Endothelial cell of umbilical vein (primary cell): ENCODE measurements at regions not wholly inside any gene's neighbourhood (a gene's known extent, or its start where the extent isn't known, plus 50 kb on each side); places are given as distances from the start of the nearest gene placed in this dataset.

Source experiments
- EZH2 ChIP-seq: IDR thresholded peaks from 2 replicates; pipeline ENCODE4 v1.6.1; 2012; ENCODE audit warnings: borderline replicate concordance, low read depth, mild to moderate bottlenecking, moderate library complexity, low read length, inconsistent platforms; ENCODE audit not compliant: severe bottlenecking
- FOS ChIP-seq: IDR thresholded peaks from 2 replicates; pipeline ENCODE4 v1.6.1; 2011; ENCODE audit warnings: mild to moderate bottlenecking, low read length, moderate library complexity, borderline replicate concordance; ENCODE audit not compliant: insufficient read depth
- JUN ChIP-seq: IDR thresholded peaks from 2 replicates; pipeline ENCODE4 v1.6.1; 2011; ENCODE audit warnings: borderline replicate concordance, low read depth; ENCODE audit not compliant: insufficient read length, insufficient read depth
- POLR2A ChIP-seq: IDR thresholded peaks from 2 replicates; pipeline ENCODE4 v1.6.1; 2012; ENCODE audit warnings: low read depth, mild to moderate bottlenecking, control low read depth, low read length
- POLR2AphosphoS5 ChIP-seq: IDR thresholded peaks from 2 replicates; pipeline ENCODE4 v1.6.1; 2012; ENCODE audit warnings: low read depth, mild to moderate bottlenecking, control low read depth, low read length, moderate library complexity; ENCODE audit not compliant: insufficient read depth
- TF ChIP-seq, protein P1 (sequence below), 2 donors: IDR thresholded peaks; 1 replicate in 1 of 2; 2 replicates in 1 of 2; pipeline ENCODE4 v1.5.1; 2011; ENCODE audit warnings: low read length in 2 of 2, mild to moderate bottlenecking in 2 of 2, moderate library complexity in 2 of 2, control low read depth in 1 of 2, inconsistent platforms in 1 of 2, low read depth in 1 of 2; ENCODE audit not compliant: insufficient read depth in 1 of 2; ENCODE audit errors: extremely low read depth in 1 of 2
- TF ChIP-seq, protein P2 (sequence below): IDR thresholded peaks from 2 replicates; pipeline ENCODE4 v1.6.1; 2011; ENCODE audit not compliant: insufficient read depth, insufficient read length

DNA sequence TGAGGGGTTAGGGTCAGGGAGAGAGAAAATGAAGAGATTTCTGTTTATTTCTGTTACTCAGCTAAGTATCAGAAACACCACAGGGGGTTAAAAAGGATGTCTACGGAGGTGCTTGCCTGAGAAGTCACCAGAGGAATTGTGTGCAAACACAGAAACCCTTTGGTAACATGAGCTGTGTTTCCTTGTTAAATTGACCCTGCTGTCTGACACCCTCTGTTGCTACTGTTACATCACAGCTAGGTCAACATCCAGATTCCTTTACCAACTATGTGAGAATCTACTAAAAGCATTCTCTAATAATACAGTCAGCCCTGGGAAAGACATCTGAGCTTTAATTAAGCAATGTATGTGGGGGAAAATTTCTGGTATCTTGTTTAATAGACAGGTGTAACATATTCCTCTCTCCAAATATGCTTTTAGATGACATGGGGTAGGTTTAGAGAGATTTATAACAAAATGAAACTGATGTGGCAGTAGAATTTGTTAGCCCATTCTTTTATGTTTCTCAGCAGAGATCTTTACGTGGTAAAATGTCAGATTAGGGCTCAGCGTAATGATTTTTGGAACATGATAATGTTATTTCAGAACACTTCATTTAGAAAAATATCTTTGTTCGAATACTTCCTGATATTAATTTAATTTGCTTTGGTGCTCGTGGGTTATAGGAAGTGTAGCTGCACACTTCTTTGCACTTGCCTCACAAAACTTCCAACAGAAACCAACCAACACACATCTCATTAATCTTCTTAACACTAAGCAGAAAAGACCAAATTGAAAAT lies 168.0 kb upstream of the AHR start:
- TF ChIP-seq, protein P1, sequence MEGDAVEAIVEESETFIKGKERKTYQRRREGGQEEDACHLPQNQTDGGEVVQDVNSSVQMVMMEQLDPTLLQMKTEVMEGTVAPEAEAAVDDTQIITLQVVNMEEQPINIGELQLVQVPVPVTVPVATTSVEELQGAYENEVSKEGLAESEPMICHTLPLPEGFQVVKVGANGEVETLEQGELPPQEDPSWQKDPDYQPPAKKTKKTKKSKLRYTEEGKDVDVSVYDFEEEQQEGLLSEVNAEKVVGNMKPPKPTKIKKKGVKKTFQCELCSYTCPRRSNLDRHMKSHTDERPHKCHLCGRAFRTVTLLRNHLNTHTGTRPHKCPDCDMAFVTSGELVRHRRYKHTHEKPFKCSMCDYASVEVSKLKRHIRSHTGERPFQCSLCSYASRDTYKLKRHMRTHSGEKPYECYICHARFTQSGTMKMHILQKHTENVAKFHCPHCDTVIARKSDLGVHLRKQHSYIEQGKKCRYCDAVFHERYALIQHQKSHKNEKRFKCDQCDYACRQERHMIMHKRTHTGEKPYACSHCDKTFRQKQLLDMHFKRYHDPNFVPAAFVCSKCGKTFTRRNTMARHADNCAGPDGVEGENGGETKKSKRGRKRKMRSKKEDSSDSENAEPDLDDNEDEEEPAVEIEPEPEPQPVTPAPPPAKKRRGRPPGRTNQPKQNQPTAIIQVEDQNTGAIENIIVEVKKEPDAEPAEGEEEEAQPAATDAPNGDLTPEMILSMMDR (IDR thresholded peaks at IDR 0.05; ENCODE audit: extremely low read depth in 1 of 2, insufficient read depth in 1 of 2, low read depth in 1 of 2, low read length in 2 of 2) = no peak
- TF ChIP-seq POLR2A = no peak
- no peak for TF ChIP-seq POLR2AphosphoS5
- TF ChIP-seq EZH2 = no peak
- no peak for TF ChIP-seq FOS
- TF ChIP-seq, protein P2, sequence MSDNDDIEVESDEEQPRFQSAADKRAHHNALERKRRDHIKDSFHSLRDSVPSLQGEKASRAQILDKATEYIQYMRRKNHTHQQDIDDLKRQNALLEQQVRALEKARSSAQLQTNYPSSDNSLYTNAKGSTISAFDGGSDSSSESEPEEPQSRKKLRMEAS = no peak
- TF ChIP-seq JUN = no peak
